Femur (tissue), 1 donor: ENCODE measurements at regions not wholly inside any gene's neighbourhood (a gene's known extent, or its start where the extent isn't known, plus 50 kb on each side); places are given as distances from the start of the nearest gene placed in this dataset.
"Not testable (repeated sequence)": the region's sequence is repeated elsewhere in the genome, so short reads cannot be mapped to it uniquely, and the experiment has no call there.

Source experiments
- DNase-seq: peaks from one replicate; pipeline ENCODE4 v3.0.0-alpha.2; 2017

DNA sequence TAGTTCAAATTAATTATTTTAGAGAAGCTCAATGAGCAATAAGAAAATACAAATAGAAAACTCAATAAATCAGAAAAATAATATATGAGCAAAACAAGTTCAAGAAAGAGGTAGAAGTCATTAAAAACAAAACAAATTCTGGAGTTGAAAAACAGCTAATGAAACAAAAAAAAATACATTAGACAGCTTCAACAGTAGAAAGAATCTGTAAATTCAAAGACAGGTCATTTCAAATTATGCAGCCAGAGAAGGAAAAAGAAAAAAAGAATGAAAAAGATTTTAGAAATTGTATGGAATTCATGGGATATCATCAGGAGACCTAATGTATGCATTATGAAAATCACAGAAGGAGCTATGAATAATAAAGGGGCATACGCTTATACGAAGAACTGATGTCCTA is 795.3 kb upstream of the ADGRB3 start:
- no peak for DNase-seq

- DNase-seq = no peak
Measured at GRCh38 chr6:67825201-67825895, 809.7 kb upstream of the ADGRB3 start.

DNA sequence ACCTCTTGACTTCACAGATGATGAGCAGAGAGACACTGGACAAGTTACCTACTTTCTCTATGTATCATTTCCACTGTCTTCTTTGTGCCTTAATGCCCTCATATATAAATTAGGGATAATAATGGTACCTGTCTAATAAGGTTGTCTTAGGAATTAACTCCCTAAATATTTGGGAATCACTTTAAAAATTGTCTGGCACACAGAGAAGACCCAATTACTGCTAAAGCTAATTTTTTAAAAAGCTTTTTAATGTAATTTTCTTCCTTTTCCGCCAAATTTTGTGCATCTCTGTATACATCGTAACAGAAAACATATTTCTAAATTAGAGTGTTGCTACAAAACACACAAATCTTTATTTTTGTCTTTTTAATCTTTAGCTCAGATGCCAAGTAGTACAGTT is 816.8 kb upstream of the ADGRB3 start:
- no peak for DNase-seq

DNA sequence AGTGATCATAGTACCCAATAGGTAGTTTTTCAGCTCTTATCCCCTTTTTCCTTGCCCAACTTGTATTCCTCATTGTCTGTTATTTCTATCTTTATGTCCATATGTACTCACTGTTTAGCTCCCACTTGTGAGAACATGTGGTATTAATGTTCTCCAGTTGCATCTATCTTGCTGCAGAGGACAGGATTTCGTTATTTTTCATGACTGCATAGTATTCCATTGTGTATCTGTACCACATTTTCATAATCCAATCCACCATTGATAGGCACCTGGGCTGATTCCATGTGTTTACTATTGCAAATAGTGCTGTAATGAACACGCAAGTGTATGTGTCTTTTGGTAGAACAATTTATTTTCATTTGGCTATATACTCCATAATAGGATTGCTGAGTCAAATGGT is 819.5 kb upstream of the ADGRB3 start:
- no peak for DNase-seq

DNA sequence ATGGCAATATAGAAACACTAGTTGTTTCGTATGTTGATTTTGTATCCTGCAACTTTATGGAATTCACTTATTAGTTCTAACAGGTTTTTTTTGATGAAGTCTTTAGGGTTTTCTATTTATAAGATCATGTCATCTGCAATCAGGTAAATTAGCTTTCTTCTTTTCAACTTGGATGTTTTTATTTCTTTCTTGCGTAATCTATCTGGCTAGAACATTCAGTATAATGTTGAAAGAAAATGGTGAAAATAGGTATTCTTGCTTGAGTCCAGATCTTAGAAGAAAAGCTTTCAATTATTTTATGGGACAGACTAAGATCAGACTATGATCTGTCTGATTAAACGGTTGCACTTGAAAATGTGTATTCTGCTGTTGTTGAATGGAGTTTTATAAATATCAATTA is 820.8 kb upstream of the ADGRB3 start:
- no peak for DNase-seq

- no peak for DNase-seq
Measured at GRCh38 chr6:67812693-67813092, 822.4 kb upstream of the ADGRB3 start.

DNA sequence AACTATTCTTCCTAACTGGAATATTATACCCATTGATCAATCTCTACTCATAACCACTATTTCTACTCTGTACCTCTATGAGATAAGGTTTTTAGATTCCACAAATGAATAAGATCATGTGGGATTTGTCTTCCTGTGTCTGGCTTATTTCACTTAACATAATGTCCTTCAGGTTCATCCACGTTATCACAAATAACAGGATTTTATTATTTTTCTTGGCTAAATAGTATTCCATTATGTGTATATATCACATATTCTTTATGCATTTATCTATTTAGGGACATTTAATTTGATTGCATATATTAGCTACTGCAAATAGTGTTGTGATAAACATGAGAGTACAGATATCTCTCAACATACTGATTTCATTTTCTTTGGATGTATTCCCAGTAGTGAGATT is 823.0 kb upstream of the ADGRB3 start:
- no peak for DNase-seq

DNA sequence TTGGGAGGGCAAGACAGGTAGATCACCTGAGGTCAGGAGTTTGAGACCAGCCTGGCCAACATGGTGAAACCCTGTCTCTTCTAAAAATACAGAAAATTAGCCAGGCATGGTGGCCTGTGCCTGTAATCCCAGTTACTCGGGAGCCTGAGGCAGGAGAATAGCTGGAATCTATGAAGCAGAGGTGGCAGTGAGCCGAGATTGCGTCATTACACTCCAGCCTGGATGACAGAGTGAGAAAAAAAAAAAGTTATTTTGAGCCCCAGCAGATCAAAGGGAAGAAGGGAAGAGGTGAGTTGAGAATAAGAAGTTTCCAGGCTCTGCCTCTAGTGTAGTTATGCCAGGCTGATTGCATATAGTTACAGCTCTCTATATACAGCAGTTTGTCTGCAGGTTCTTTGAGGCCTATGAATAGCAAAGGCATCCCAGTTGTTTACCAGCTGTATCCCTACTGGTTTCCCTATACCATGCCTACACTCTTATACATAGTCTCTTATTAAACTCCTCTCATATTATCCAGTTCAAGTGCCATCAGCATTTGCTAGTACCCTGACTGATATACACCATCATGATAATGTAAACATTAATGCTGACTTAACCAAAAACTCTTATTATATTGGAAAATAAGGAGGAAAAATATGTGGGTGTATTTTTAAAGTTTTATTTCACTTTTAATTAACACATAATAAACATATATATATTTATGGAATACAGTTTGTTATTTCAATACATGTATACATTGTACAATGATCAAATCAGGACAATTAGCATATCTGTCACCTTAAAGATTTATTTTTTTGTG is 823.6 kb upstream of the ADGRB3 start:
- DNase-seq = no peak

DNA sequence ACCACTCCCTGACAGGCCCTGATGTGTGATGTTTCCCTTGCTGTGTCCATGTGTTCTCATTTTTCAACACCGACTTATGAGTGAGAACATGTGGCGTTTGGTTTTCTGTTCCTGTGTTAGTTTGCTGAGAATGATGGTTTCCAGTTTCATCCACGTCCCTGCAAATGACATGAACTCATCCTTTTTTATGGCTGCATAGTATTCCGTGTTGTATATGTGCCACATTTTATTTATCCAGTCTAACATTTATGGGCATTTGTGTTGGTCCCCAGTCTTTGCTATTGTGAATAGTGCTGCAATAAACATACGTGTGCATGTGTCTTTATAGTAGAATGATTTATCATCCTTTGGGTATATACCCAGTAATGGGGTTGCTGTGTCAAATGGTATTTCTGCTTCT is 830.3 kb upstream of the ADGRB3 start:
- DNase-seq = not testable (repeated sequence)

- no peak for DNase-seq
Measured at GRCh38 chr6:67802771-67803170, 832.3 kb upstream of the ADGRB3 start.

DNA sequence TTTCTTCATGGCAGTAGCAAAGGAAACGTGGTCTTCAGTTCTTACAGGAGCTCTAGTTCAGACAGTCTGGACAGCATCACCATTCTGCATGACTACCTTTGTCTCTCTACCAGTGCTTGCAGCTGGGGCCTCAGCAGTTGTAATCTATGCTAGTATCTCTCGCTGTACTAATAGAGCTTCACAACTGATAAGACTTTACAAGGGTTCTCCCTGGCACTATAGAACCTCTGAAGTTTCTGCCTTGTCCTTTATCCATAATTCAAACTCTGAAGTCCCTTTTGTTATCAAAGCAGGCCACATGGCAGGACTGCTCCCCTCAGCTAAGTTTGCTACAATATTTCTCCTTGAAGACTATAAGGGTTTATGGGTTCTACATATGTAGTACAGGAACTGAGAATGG is 842.1 kb upstream of the ADGRB3 start:
- no peak for DNase-seq

DNA sequence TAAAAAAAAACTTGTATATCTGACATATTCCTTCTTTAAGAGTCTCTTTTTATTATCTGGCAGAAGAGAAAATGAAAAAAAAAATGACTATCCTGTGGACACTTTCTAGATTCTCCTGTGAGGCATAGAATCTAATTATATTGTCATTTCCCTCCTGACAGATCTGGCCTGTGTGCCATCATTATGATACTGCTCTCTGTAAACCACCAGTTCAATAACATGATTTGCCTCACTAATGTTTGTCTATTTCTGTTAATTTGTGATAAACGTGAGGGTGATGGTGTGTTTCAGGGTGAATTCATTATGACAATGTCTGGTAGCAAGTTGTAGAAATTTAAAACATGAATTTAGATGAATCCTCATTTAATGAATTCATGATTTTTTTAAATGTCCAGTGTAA is 844.5 kb upstream of the ADGRB3 start:
- DNase-seq = no peak

DNA sequence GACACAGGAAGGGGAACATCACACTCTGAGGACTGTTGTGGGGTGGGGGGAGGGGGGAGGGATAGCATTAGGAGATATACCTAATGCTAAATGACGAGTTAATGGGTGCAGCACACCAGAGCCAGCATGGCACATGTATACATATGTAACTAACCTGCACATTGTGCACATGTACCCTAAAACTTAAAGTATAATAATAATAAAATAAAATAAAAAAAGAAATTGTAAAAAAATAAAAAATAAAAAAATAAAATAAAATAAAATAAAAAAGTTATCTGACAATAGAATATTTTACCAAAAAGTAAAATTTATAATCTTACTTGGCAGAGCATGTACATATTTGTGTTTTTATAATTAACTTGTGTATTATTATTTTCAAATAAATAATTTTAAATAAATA is 848.0 kb upstream of the ADGRB3 start:
- DNase-seq = not testable (repeated sequence)

DNA sequence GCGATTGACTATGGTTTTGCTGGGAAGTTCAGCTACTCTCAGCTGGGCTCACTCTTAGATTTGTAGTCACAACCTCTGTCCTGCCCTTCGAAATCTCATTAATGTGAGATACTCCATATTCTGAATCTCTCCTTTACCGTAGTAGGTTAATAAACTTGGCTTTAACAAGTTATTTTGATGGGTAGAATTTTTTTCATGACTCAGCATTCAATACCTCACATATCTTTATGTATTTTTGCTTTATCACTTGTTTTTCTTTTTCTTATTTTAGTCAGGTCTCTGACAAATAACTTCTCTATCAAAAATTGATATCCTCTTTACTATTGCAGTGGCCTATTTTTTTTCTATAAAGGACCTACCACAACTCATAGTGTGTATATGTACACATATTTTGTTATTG is 855.2 kb upstream of the ADGRB3 start:
- DNase-seq = no peak

DNA sequence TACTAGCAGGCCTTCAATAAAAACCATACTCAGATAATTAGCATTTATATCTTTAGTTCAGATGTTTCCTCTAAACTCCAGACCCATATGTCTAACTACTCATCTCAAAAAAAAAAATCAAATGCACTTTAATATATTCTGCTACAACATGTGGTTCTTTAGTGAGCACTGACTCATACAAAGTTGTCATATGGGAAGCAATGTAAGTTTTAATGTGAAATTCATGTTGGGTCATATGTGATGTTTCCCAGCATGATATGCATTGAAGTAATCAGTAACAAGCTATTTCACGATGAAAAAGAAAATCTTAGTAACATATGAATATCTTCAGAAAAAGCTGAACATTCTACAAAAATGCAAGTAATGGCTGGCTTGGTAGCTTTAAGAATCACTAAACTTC is 859.7 kb upstream of the ADGRB3 start:
- no peak for DNase-seq

GRCh38 chr6:67768972-67769371 is 866.1 kb upstream of the ADGRB3 start:
- DNase-seq = no peak

GRCh38 chr6:67767046-67767822 is 867.8 kb upstream of the ADGRB3 start:
- not testable (repeated sequence) for DNase-seq

DNA sequence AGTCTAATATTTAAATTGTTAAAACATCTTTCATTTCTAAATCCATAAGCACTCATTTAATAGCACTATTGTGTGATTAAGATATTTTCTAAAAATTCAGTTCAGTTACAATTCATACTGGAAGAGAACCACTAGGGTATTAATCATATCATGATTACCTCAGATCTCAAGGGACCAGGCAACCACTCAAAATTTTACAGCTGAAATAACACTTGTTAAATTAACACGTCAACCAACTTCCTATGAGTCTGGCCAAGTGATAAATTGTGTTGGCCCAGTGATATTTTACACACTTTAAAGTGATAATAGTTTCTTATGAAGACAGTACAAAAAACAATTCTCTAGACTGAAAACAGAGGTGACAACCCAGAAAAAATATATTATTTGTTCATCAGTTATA is 869.0 kb upstream of the ADGRB3 start:
- DNase-seq = no peak

DNA sequence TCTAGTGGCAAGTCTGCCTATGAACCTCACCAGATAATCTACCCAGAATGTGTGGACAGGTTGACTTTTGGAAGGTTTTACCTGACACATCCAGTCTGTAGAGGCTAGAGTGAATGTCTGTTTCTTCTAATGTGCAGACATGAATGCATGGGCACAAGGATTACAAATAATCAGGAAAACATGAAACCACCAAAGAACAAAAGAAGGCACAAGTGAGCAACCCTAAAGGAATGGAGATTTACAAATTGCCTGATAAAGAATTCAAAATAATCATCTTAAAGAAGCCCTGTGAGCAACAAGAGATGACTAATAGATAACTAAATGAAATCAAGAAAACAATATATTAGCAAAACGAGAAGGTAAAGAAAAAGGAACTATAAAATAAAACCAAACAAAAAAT is 876.1 kb upstream of the ADGRB3 start:
- DNase-seq = no peak

- DNase-seq = no peak
Measured at GRCh38 chr6:67757465-67758033, 877.5 kb upstream of the ADGRB3 start.

DNA sequence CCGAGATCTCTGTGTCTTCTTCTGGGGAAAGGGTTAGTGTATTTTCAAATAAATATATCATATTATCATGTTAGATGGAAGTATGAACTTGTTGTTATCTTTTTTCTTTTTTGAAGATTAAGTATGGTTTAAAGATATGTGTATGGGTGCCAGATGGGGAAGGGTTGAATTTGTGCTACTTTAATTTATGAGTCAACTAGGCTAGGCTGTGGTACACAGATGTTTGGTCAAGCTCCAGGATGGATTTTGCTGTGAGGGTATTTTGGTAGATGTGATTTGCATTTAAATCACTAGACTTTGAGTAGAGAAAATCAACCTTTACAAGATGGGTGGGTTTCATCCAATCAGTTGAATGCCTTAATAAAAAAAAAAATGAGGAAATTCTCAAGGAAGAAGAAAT is 886.6 kb upstream of the ADGRB3 start:
- no peak for DNase-seq

- DNase-seq = no peak
Measured at GRCh38 chr6:67736816-67737215, 898.3 kb upstream of the ADGRB3 start.

DNA sequence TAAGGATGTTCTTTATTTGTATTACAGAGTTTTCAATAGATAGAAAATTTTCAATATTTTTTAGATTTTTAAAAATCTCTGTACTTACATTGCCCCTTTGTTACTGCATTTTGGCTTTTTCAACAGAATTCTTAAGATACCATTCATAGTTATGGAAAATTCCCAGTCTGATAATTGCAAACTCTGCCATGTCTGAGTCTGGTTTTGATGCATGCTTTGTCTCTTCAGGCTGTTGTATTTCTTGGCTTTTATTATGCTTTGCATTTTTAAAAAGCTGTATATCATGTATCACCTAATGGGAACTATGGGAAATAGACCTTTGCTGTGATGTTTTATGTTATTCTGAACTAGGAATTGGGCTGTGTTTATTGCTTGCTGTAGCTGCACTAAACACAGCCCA is 898.9 kb upstream of the ADGRB3 start:
- DNase-seq = no peak

GRCh38 chr6:67735623-67736022 is 899.5 kb upstream of the ADGRB3 start:
- no peak for DNase-seq
